ENCODE measurements at regions not wholly inside any gene's neighbourhood (a gene's known extent, or its start where the extent isn't known, plus 50 kb on each side); places are given as distances from the start of the nearest gene placed in this dataset.

- DNase-seq, result no peak
Measured at GRCh38 chr16:86061721-86062120, 162.8 kb downstream of the IRF8 start.

GRCh38 chr16:86062271-86062965, 163.5 kb downstream of the IRF8 start:
- DNase-seq, result no peak

GRCh38 chr16:86063760-86064405, 164.9 kb downstream of the IRF8 start:
- DNase-seq, result no peak

- DNase-seq, result no peak
Measured at GRCh38 chr16:86064431-86065250, 165.7 kb downstream of the IRF8 start.

- DNase-seq, result no peak
Measured at GRCh38 chr16:86065711-86066110, 166.7 kb downstream of the IRF8 start.

GRCh38 chr16:86066811-86067210, 167.8 kb downstream of the IRF8 start:
- no peak for DNase-seq

- DNase-seq, result no peak
Measured at GRCh38 chr16:86067516-86067915, 168.6 kb downstream of the IRF8 start.

GRCh38 chr16:86067936-86068335, 169.0 kb downstream of the IRF8 start:
- no peak for DNase-seq

GRCh38 chr16:86068722-86069121, 169.8 kb downstream of the IRF8 start:
- DNase-seq, result no peak

GRCh38 chr16:86069736-86070298, 170.9 kb downstream of the IRF8 start:
- no peak for DNase-seq

GRCh38 chr16:86070484-86070883, 171.5 kb downstream of the IRF8 start:
- no peak for DNase-seq

- no peak for DNase-seq
Measured at GRCh38 chr16:86070971-86071370, 172.0 kb downstream of the IRF8 start.

- DNase-seq, result no peak
Measured at GRCh38 chr16:86071611-86072240, 172.8 kb downstream of the IRF8 start.

GRCh38 chr16:86072328-86073102, 173.6 kb downstream of the IRF8 start:
- peak; percentile 7 for DNase-seq

- no peak for DNase-seq
Measured at GRCh38 chr16:86073103-86073625, 174.2 kb downstream of the IRF8 start.

- DNase-seq, result no peak
Measured at GRCh38 chr16:86073763-86074493, 175.0 kb downstream of the IRF8 start.

GRCh38 chr16:86074651-86075487, 175.9 kb downstream of the IRF8 start:
- no peak for DNase-seq

- DNase-seq, result no peak
Measured at GRCh38 chr16:86075488-86075785, 176.5 kb downstream of the IRF8 start.

GRCh38 chr16:86075839-86076440, 177.0 kb downstream of the IRF8 start:
- DNase-seq, result no peak

- DNase-seq, result no peak
Measured at GRCh38 chr16:86076606-86077005, 177.6 kb downstream of the IRF8 start.
